ENCODE measurements at regions not wholly inside any gene's neighbourhood (a gene's known extent, or its start where the extent isn't known, plus 50 kb on each side); places are given as distances from the start of the nearest gene placed in this dataset.
"Not testable (repeated sequence)": the region's sequence is repeated elsewhere in the genome, so short reads cannot be mapped to it uniquely, and the experiment has no call there.

- peaks cover 65% of the 10 kb centered on the region for H3K27me3 Mint-ChIP-seq
Measured at GRCh38 chr5:135171336-135171735, 137.3 kb upstream of the PITX1 start.

DNA sequence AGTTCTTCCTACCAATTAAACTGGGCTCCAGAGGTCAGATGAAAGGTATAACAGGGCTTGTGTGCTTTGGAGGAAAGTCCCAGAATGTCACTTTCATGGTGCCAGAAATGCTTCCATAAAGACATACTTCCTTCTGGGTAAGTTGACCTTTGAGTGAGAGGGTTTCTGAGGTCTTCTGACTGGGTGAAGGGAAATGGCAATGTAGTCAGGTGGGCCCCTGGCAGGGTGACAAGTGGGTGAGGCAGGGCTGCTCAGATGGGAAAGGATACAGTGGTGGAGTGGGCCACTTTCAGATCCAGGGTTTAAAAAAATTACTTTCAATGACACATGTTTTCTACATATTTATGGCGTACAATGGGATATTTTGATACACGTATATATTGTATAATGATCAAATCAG, 136.5 kb upstream of the PITX1 start:
- peaks cover 70% of the 10 kb centered on the region for H3K27me3 Mint-ChIP-seq
- H3K27ac Mint-ChIP-seq = no peak overlapping the region
- H3K9me3 Mint-ChIP-seq = no peaks in the 10 kb centered on the region
- intact Hi-C loops (cut with micrococcal nuclease) = no loop called here
- no peaks in the 10 kb centered on the region for H3K36me3 Mint-ChIP-seq (ENCODE audit: low read depth)
- H3K4me3 Mint-ChIP-seq = no peak overlapping the region
- peaks cover 20% of the 10 kb centered on the region for H3K4me1 Mint-ChIP-seq (ENCODE audit: low read depth)

More at GRCh38 chr5:135171336-135171735, 137.3 kb upstream of the PITX1 start:
- no peaks in the 10 kb centered on the region for H3K36me3 Mint-ChIP-seq (ENCODE audit: low read depth)
- H3K4me3 Mint-ChIP-seq = no peak overlapping the region
- H3K9me3 Mint-ChIP-seq = no peaks in the 10 kb centered on the region
- H3K27ac Mint-ChIP-seq = no peak overlapping the region
- peaks cover 20% of the 10 kb centered on the region for H3K4me1 Mint-ChIP-seq (ENCODE audit: low read depth)
- intact Hi-C loops (cut with micrococcal nuclease) = no loop called here

DNA sequence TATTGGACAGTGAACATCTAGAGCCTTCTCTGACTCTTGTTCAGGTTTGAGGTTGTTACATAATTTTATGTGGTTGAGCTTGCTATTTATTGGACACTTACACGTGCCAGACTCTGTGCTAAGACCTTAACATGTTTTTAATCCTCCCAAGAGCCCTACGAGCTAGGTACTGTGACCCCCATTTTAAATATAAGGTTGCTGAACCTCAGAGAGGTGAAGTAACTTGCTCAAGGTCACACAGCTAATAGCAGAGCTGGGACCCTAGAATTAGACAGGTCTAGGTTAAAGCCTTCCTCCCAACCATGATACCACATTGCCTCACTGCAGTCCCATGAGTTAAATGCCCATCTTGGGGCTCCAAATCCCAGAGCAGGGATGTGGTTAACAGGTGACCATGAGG, 135.7 kb upstream of the PITX1 start:
- no peaks in the 10 kb centered on the region for H3K9me3 Mint-ChIP-seq
- no peak overlapping the region for H3K27ac Mint-ChIP-seq
- peaks cover 20% of the 10 kb centered on the region for H3K4me1 Mint-ChIP-seq (ENCODE audit: low read depth)
- no peaks in the 10 kb centered on the region for H3K36me3 Mint-ChIP-seq (ENCODE audit: low read depth)
- no peak overlapping the region for H3K4me3 Mint-ChIP-seq
- peaks cover 72% of the 10 kb centered on the region for H3K27me3 Mint-ChIP-seq
- intact Hi-C loops (cut with micrococcal nuclease) = no loop called here

- intact Hi-C loops (cut with micrococcal nuclease) = no loop called here
- Mint-ChIP-seq H3K36me3 (ENCODE audit: low read depth) (no peaks in the 10 kb centered on the region), H3K27ac (no peak overlapping the region), H3K9me3 (no peaks in the 10 kb centered on the region), H3K4me3 (no peak overlapping the region), H3K4me1 (ENCODE audit: low read depth) (peaks cover 20% of the 10 kb centered on the region), H3K27me3 (peaks cover 72% of the 10 kb centered on the region)
Measured at GRCh38 chr5:135167634-135168033, 133.6 kb upstream of the PITX1 start.

GRCh38 chr5:135164873-135165614, 131.0 kb upstream of the PITX1 start:
- intact Hi-C loops (cut with micrococcal nuclease); H3K4me3 Mint-ChIP-seq; H3K27ac Mint-ChIP-seq; H3K36me3 Mint-ChIP-seq (ENCODE audit: low read depth); H3K9me3 Mint-ChIP-seq: not testable (repeated sequence)
- peaks cover 14% of the 10 kb centered on the region for H3K4me1 Mint-ChIP-seq (ENCODE audit: low read depth)
- peaks cover 60% of the 10 kb centered on the region for H3K27me3 Mint-ChIP-seq

DNA sequence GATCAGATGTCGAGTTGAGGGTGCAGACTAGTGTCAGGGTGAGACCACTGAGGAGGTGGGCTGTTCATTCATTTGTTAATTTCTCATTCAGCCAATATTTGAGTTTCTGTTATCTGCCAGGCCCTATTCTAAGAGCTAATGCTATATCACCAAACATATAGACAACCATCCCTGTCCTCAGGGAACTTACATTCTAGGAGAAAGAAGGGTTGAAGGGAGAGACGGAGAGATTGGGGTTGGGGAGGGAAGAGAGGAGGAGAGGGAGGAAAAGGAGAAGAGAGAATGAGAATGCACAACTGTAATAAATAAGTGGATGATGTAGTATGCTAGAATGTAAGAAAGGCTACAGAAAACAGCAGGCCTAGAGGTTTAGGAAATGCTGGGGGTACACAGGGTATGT, 129.9 kb upstream of the PITX1 start:
- H3K36me3 Mint-ChIP-seq (ENCODE audit: low read depth) = no peaks in the 10 kb centered on the region
- no peak overlapping the region for H3K27ac Mint-ChIP-seq
- peaks cover 14% of the 10 kb centered on the region for H3K4me1 Mint-ChIP-seq (ENCODE audit: low read depth)
- H3K27me3 Mint-ChIP-seq = peaks cover 57% of the 10 kb centered on the region
- no peak overlapping the region for H3K4me3 Mint-ChIP-seq
- no peaks in the 10 kb centered on the region for H3K9me3 Mint-ChIP-seq
- intact Hi-C loops (cut with micrococcal nuclease) = no loop called here

DNA sequence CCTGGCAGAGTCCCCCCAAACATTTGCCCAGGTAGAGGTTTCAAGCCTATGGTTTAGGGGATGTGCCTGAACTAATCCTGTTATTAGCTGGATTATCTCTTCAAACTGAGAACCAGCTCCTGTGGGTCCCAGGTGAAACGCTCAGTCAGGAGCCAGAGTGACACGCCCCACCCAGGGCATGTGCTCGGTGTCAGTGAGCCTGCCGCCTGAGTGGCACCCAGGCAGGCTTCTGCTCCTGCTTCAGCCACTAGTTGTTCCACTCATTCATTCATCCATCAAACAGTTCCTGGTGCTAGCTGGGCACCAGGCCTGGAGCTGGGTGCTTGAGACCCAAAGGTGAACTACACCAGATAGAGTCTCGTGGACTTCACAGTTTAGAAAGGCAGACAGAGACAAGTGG, 129.4 kb upstream of the PITX1 start:
- Mint-ChIP-seq H3K9me3 (no peaks in the 10 kb centered on the region), H3K4me1 (ENCODE audit: low read depth) (peaks cover 14% of the 10 kb centered on the region), H3K27ac (no peak overlapping the region), H3K4me3 (no peak overlapping the region), H3K27me3 (peaks cover 51% of the 10 kb centered on the region), H3K36me3 (ENCODE audit: low read depth) (no peaks in the 10 kb centered on the region)
- intact Hi-C loops (cut with micrococcal nuclease) = no loop called here

DNA sequence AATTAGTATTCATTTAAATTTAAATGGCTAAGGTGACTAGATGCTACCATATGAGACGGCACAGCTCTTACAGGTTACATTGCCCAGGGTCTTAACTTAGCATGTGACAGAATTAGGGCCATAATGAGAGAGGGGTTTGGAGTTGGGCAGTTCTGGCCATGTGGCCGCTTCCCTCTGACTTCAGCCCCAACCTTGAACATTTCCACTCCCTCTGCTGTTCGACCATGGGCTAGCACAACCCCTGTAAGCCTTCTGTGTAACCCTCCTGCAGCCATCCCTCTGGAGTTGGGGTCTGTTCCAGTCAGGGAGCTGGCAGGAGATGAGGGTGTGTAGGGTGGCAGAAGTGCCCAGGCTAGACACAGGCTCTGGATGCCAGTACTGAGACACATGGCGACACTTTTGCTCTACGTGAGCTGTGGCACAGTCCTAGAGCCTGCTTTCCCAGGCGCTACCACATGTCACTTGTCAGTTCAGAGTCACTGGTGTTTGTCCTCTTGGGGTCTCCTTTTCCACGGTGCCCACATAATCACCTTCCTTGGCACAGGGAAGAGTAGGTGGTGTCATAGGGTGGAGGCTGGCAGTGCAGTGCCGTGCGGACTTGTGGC, 128.7 kb upstream of the PITX1 start:
- peaks cover 46% of the 10 kb centered on the region for H3K27me3 Mint-ChIP-seq
- peaks cover 14% of the 10 kb centered on the region for H3K4me1 Mint-ChIP-seq (ENCODE audit: low read depth)
- peaks cover 6% of the 10 kb centered on the region for H3K9me3 Mint-ChIP-seq
- H3K27ac Mint-ChIP-seq = no peak overlapping the region
- intact Hi-C loops (cut with micrococcal nuclease) = no loop called here
- no peak overlapping the region for H3K4me3 Mint-ChIP-seq
- H3K36me3 Mint-ChIP-seq (ENCODE audit: low read depth) = no peaks in the 10 kb centered on the region

DNA sequence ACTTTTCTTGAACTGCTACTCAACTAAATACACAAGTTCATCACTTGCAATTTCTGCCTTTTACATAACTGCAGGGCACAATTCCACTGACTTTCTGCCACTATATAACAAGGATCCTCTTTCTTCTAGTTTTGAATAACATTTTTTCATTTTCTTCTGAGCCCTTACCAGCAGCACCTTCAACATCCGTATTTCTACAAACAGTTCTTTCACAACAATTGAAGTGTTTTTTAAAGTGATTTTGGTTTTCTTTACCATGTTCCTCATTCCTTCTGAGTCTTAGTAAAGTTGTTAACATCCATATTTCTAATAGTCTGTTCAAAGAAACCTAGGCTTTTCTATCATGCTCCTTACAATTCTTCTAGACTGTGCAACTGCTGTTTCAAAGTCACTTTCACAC, 127.2 kb upstream of the PITX1 start:
- H3K27ac Mint-ChIP-seq = no peak overlapping the region
- intact Hi-C loops (cut with micrococcal nuclease) = no loop called here
- no peaks in the 10 kb centered on the region for H3K36me3 Mint-ChIP-seq (ENCODE audit: low read depth)
- H3K9me3 Mint-ChIP-seq = peaks cover 9% of the 10 kb centered on the region
- peaks cover 14% of the 10 kb centered on the region for H3K4me1 Mint-ChIP-seq (ENCODE audit: low read depth)
- no peak overlapping the region for H3K4me3 Mint-ChIP-seq
- H3K27me3 Mint-ChIP-seq = peaks cover 35% of the 10 kb centered on the region

GRCh38 chr5:135160036-135160675, 126.1 kb upstream of the PITX1 start:
- intact Hi-C loops (cut with micrococcal nuclease) = no loop called here
- Mint-ChIP-seq H3K27me3 (peaks cover 32% of the 10 kb centered on the region), H3K9me3 (peaks cover 9% of the 10 kb centered on the region), H3K36me3 (ENCODE audit: low read depth) (no peaks in the 10 kb centered on the region), H3K4me1 (ENCODE audit: low read depth) (peaks cover 14% of the 10 kb centered on the region), H3K27ac (no peak overlapping the region), H3K4me3 (no peak overlapping the region)

DNA sequence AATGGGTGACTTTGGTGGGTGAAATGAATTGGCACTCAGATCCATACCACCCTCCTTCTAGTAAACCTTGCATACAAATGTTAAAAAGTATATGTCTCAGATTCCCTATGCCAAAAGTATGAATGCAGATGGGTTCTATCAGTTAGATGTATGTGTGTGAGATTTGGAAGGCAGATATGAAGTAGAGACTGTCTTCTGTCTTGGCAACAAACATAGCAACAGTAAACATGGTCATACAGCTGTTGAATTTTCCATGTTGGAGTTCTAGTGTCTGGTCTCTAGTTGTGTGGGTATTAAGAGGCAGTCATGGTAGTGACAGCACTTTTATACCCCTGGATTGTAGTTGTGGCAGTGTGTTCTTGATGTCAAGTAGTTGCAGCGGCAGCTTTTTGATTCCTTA, 125.6 kb upstream of the PITX1 start:
- intact Hi-C loops (cut with micrococcal nuclease) = no loop called here
- Mint-ChIP-seq H3K4me1 (ENCODE audit: low read depth) (peaks cover 14% of the 10 kb centered on the region), H3K27me3 (peaks cover 35% of the 10 kb centered on the region), H3K36me3 (ENCODE audit: low read depth) (no peaks in the 10 kb centered on the region), H3K27ac (no peak overlapping the region), H3K9me3 (peaks cover 9% of the 10 kb centered on the region), H3K4me3 (no peak overlapping the region)

GRCh38 chr5:135158982-135159381, 125.0 kb upstream of the PITX1 start:
- intact Hi-C loops (cut with micrococcal nuclease) = no loop called here
- Mint-ChIP-seq H3K36me3 (ENCODE audit: low read depth) (no peaks in the 10 kb centered on the region), H3K4me1 (ENCODE audit: low read depth) (peaks cover 19% of the 10 kb centered on the region), H3K27ac (no peak overlapping the region), H3K9me3 (peaks cover 9% of the 10 kb centered on the region), H3K27me3 (peaks cover 32% of the 10 kb centered on the region), H3K4me3 (no peak overlapping the region)

GRCh38 chr5:135158314-135158697, 124.3 kb upstream of the PITX1 start:
- intact Hi-C loops (cut with micrococcal nuclease) = no loop called here
- peaks cover 25% of the 10 kb centered on the region for H3K4me1 Mint-ChIP-seq (ENCODE audit: low read depth)
- H3K27ac Mint-ChIP-seq = no peak overlapping the region
- no peaks in the 10 kb centered on the region for H3K36me3 Mint-ChIP-seq (ENCODE audit: low read depth)
- peaks cover 9% of the 10 kb centered on the region for H3K9me3 Mint-ChIP-seq
- peaks cover 32% of the 10 kb centered on the region for H3K27me3 Mint-ChIP-seq
- H3K4me3 Mint-ChIP-seq = no peak overlapping the region

- Mint-ChIP-seq H3K4me3 (no peak overlapping the region), H3K9me3 (peaks cover 9% of the 10 kb centered on the region), H3K27me3 (peaks cover 28% of the 10 kb centered on the region), H3K27ac (no peak overlapping the region), H3K4me1 (ENCODE audit: low read depth) (peaks cover 25% of the 10 kb centered on the region), H3K36me3 (ENCODE audit: low read depth) (no peaks in the 10 kb centered on the region)
- intact Hi-C loops (cut with micrococcal nuclease) = no loop called here
Measured at GRCh38 chr5:135157421-135158313, 123.6 kb upstream of the PITX1 start.

Measured in dendritic cell treated with granulocyte-macrophage colony-stimulating factor and Interleukin-4, amounts not matched to agents 40 ng/mL and 50 ng/mL, for 4 days (primary cell).